ENCODE measurements at regions not wholly inside any gene's neighbourhood (a gene's known extent, or its start where the extent isn't known, plus 50 kb on each side); places are given as distances from the start of the nearest gene placed in this dataset.

- TF ChIP-seq CTCF (IDR thresholded peaks at IDR 0.05; ENCODE audit: insufficient read depth, low read depth, low read length) (no peak), EZH2 (IDR thresholded peaks at IDR 0.05; ENCODE audit: insufficient read depth, low read length) (no peak)
Measured at GRCh38 chr17:27222515-27222914, 71.4 kb upstream of the WSB1 start.
